Dendritic cell treated with granulocyte-macrophage colony-stimulating factor and Interleukin-4, amounts not matched to agents 40 ng/mL and 50 ng/mL, for 4 days (primary cell): ENCODE measurements at regions not wholly inside any gene's neighbourhood (a gene's known extent, or its start where the extent isn't known, plus 50 kb on each side); places are given as distances from the start of the nearest gene placed in this dataset.
"Not testable (repeated sequence)": the region's sequence is repeated elsewhere in the genome, so short reads cannot be mapped to it uniquely, and the experiment has no call there.

Experiments used
- H3K27ac Mint-ChIP-seq: one replicate; pipeline ENCODE4 v1.8.0; 2022; ENCODE audit warnings: mild to moderate bottlenecking, mixed read lengths
- H3K27me3 Mint-ChIP-seq: one replicate; pipeline ENCODE4 v1.8.0; 2022; ENCODE audit warnings: mild to moderate bottlenecking, mixed read lengths
- H3K36me3 Mint-ChIP-seq: one replicate; pipeline ENCODE4 v1.8.0; 2022; ENCODE audit warnings: low read depth, mixed read lengths
- H3K4me1 Mint-ChIP-seq: one replicate; pipeline ENCODE4 v1.8.0; 2022; ENCODE audit warnings: low read depth, mixed read lengths
- H3K4me3 Mint-ChIP-seq: one replicate; pipeline ENCODE4 v1.8.0; 2022; ENCODE audit warnings: mild to moderate bottlenecking, moderate library complexity, mixed read lengths
- H3K9me3 Mint-ChIP-seq: one replicate; pipeline ENCODE4 v1.8.0; 2022; ENCODE audit warnings: mixed read lengths
- intact Hi-C: fragments of 100-400 bp; cut with micrococcal nuclease; formaldehyde crosslinking; loops from one replicate; pipeline ENCODE4 v1.15.0; 2022

DNA sequence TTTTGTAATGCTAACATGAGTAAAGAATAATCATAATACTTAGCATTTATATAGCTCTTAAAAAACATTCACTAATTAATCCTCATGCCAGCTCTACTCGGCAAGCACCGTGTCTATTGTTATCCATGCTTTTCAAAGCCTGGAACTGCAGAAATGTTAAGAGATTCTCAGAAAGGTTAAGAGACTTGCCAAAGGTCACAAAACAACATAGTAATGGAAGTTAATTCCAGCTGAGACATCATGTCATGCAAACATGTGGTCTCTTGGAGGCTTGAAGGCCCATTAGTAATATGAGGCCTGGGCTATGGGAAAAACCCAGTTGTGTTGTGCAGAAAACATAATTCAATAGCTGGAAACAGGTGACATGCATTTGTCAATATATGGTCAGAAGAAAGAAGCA is 389.9 kb upstream of the GOT2 start:
- no peaks in the 10 kb centered on the region for H3K36me3 Mint-ChIP-seq
- H3K27me3 Mint-ChIP-seq = no peaks in the 10 kb centered on the region
- no peaks in the 10 kb centered on the region for H3K4me1 Mint-ChIP-seq
- no peak overlapping the region for H3K27ac Mint-ChIP-seq
- no peak overlapping the region for H3K4me3 Mint-ChIP-seq
- intact Hi-C loops = no loop called here
- H3K9me3 Mint-ChIP-seq = no peaks in the 10 kb centered on the region

DNA sequence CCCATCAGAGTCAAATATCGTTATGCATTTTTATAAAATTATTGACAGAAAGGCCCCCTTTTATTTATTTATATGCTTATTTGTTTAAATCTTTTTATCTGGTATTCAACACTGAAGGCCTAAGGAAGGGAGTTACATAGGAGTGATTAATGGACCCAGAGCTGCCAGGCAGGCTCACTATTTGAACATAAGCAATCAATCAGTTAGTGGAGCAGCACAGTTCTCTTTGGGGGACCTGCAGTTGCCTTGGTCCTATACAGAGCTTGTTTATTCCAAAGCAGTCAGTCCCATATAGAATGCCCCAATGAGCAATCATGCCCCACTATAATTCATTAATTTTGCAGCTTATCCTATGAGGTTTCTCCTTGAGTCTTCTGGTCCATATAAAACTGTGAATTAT is 389.4 kb upstream of the GOT2 start:
- no peaks in the 10 kb centered on the region for H3K9me3 Mint-ChIP-seq
- no peak overlapping the region for H3K27ac Mint-ChIP-seq
- no peaks in the 10 kb centered on the region for H3K4me1 Mint-ChIP-seq
- no peaks in the 10 kb centered on the region for H3K36me3 Mint-ChIP-seq
- no peak overlapping the region for H3K4me3 Mint-ChIP-seq
- intact Hi-C loops = no loop called here
- no peaks in the 10 kb centered on the region for H3K27me3 Mint-ChIP-seq

DNA sequence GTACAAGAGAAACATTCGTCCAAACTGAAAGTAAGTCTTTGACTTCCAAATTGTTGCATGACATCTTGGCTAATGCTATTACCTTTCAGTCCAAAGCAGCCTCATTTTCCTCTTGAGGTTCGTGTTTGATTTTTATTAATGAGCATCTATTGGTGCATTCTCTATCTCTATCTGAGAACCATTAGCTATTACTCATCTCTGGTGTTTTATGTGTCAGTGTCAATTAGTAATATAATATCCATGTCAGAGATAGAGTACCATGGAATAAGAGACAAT is 388.1 kb upstream of the GOT2 start:
- H3K4me1 Mint-ChIP-seq = no peaks in the 10 kb centered on the region
- H3K9me3 Mint-ChIP-seq = no peaks in the 10 kb centered on the region
- H3K27me3 Mint-ChIP-seq = no peaks in the 10 kb centered on the region
- no peak overlapping the region for H3K4me3 Mint-ChIP-seq
- no peaks in the 10 kb centered on the region for H3K36me3 Mint-ChIP-seq
- intact Hi-C loops = no loop called here
- H3K27ac Mint-ChIP-seq = no peak overlapping the region

DNA sequence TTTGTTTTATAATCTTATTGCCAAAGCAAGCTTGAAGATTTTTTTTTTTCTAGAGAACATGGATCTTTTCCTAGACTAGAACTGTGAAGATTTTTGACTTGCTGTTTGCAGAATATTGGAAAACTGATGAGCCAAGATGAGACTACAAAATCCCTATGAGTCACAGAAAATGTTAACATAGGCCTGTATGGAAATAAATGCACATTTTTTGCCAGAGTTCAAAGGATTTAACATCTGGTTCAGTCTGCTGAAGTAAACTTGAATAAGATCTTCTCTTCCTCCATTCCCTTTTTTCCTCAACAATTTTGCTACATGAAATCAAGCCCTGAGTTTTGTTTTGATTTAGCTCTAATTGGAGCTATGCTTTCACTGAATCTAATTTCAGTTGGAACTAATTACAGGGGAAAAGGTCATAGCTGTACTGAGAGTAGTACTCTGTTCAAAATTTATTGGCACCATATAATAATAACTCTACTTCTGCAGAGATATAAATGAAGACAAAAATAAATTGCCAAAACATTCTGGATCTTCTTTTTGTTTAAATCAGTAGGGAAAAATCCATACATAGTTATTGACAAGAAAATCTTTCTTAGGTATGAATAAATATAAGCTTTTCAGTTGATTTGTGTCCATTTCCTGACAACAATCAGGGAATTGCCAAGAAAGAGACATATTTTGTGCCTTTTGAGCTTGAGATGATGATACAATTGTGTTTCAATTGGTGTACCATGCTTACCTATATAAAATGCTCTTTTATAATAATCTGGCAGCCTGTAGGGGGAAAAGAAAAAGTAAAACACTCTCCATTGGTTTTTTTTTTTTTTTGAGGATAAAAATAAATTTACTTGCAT is 387.5 kb upstream of the GOT2 start:
- Mint-ChIP-seq H3K27me3 (no peaks in the 10 kb centered on the region), H3K27ac (no peak overlapping the region), H3K9me3 (no peaks in the 10 kb centered on the region), H3K4me1 (no peaks in the 10 kb centered on the region), H3K4me3 (no peak overlapping the region), H3K36me3 (no peaks in the 10 kb centered on the region)
- intact Hi-C loops = no loop called here

DNA sequence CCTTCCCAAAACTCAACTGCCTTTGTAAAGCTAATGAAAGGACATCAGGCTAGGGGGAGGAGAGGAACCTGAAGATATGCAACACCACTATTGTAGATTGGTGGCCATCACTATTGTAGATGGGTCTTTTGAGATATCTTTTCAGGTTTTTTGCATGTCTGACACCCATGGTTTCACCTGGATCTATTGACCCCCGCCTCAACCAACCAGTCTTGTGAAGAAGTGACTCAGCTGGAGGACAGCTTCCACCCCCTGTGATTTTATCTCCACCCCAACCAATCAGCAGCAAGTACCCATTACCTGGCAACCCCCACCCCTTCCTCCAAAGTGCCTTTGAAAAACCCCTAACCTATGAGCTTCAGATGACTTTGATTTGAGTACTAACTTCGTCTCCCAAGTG is 382.6 kb upstream of the GOT2 start:
- Mint-ChIP-seq H3K27me3 (no peaks in the 10 kb centered on the region), H3K36me3 (no peaks in the 10 kb centered on the region), H3K9me3 (no peaks in the 10 kb centered on the region), H3K4me3 (no peak overlapping the region), H3K4me1 (no peaks in the 10 kb centered on the region), H3K27ac (no peak overlapping the region)
- intact Hi-C loops = no loop called here

DNA sequence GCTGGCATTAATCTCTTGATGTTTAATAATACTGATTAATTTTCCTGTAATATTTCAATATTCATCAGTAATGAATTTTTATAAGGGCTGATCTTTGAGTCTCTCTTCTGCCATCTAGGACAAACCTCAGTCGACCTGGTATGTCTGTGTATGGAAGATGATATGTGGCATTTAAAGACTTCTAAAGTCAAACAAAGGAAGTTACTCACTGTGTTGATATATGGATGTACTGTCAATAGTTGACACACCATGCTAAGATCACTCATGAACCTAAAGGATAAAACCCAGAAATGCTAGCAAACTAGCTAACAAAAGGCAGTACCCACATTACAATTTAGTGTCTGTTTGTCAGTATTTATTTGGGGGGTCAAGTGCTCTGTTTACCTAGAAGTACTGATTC is 380.7 kb upstream of the GOT2 start:
- Mint-ChIP-seq H3K27me3 (no peaks in the 10 kb centered on the region), H3K9me3 (peaks cover 8% of the 10 kb centered on the region), H3K4me1 (no peaks in the 10 kb centered on the region), H3K27ac (no peak overlapping the region), H3K36me3 (no peaks in the 10 kb centered on the region), H3K4me3 (no peak overlapping the region)
- intact Hi-C loops = no loop called here

DNA sequence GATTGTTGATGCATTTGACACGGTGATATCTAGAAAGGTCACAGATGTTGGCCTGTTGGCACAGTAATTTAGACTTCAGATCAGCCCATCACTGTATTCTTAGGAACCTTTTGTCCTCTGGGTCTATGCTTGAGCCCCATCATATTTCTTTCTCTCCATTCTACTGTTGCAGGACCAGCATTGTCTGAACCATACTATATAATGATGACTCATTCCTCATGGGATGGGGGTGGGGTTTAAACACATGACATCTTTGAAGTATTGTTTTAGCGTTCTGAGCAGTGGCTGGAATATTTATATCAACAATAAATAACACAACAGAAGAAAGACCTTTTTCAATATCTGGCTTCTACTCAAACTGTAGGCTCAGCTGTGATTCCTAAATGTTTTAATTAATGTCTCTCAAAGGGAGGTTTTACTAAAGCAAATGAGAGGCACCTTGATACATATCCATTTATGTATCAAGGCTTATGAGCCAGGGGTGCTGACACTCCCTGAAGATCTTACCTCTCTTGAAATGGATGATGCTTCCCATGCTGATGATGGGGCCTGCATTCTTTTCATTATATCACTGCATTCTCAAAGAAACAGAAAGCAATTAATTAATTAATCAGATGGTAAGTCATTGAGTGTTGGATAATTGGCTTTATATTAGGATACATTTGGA is 379.0 kb upstream of the GOT2 start:
- no peaks in the 10 kb centered on the region for H3K27me3 Mint-ChIP-seq
- peaks cover 9% of the 10 kb centered on the region for H3K9me3 Mint-ChIP-seq
- no peak overlapping the region for H3K27ac Mint-ChIP-seq
- no peaks in the 10 kb centered on the region for H3K36me3 Mint-ChIP-seq
- intact Hi-C loops = no loop called here
- H3K4me1 Mint-ChIP-seq = no peaks in the 10 kb centered on the region
- no peak overlapping the region for H3K4me3 Mint-ChIP-seq

DNA sequence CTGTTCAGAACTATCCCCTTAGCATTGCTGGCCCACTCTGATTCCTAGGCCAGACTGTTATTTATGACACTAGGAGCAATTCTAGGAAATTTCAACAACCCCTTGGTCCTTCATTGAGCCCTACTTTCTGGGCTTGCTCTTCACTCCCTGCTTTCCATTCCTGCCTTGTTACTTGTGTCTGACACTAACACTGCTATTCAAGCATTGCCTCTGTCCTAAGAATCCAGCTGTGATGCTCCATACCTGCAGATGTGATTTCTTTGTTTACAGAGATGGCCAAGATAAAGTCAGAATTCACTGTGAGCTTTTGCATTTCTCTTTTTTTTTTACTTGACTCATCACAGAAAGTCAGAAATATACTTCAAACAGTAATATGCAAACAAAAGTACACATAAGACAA is 377.2 kb upstream of the GOT2 start:
- intact Hi-C loops = no loop called here
- H3K36me3 Mint-ChIP-seq = no peaks in the 10 kb centered on the region

DNA sequence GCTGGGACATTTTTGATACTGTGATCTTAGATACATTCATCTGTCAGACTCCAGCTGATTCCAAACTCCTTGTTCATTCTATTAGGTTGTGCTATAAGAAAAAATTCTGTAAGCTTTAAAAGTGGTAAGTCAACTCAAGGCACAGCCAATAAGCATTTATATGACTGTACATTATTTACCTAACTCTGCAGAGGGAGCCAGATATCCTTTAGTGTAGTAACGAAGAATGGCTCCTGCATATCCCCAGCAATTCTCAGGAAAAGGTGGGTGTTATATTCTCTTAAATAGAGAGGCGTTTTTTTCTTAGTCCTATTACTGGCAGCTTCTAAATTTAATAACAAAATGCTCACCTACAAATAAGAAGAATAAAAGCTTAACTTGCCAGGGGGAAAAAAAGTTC is 374.3 kb upstream of the GOT2 start:
- no peaks in the 10 kb centered on the region for H3K36me3 Mint-ChIP-seq
- no peaks in the 10 kb centered on the region for H3K4me1 Mint-ChIP-seq
- no peak overlapping the region for H3K4me3 Mint-ChIP-seq
- H3K27ac Mint-ChIP-seq = no peak overlapping the region
- intact Hi-C loops = no loop called here
- peaks cover 9% of the 10 kb centered on the region for H3K9me3 Mint-ChIP-seq
- no peaks in the 10 kb centered on the region for H3K27me3 Mint-ChIP-seq

More for the DNA sequence above, 377.2 kb upstream of the GOT2 start:
- Mint-ChIP-seq H3K4me3 (no peak overlapping the region), H3K27me3 (no peaks in the 10 kb centered on the region), H3K4me1 (no peaks in the 10 kb centered on the region), H3K9me3 (peaks cover 9% of the 10 kb centered on the region), H3K27ac (no peak overlapping the region)

DNA sequence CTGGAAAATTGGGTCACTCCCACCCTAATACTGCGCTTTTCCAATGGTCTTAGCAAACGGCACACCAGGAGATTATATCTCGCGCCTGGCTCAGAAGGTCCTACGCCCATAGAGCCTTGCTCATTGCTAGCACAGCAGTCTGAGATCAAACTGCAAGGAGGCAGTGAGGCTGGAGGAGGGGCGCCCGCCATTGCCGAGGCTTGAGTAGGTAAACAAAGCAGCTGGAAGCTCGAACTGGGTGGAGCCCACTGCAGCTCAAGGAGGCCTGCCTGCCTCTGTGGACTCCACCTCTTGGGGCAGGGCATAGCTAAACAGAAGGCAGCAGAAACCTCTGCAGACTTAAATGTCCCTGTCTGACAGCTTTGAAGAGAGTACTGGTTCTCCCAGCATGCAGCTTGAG is 362.6 kb upstream of the GOT2 start:
- H3K4me1 Mint-ChIP-seq, H3K27me3 Mint-ChIP-seq, H3K27ac Mint-ChIP-seq, H3K36me3 Mint-ChIP-seq, H3K4me3 Mint-ChIP-seq, intact Hi-C loops: not testable (repeated sequence)
- H3K9me3 Mint-ChIP-seq = peaks cover 22% of the 10 kb centered on the region

DNA sequence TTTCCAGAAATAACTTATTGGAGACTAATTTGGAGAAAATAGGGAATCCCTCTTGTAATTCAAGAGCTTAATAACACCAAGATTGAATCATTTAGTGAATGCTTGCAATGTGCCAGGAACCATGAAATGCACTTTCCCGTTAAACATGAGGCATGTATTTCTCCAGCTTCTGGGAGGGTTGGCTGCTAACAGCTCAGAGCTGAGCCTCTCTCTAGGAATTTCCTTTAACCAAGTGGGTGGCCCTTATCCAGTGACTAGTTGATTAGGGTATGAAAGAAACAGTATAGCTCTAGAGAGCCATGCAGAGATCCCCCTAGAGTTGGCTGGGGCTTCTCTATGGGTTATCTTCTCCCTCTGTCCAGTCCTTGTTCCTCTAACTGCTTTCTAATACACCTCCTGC is 356.4 kb upstream of the GOT2 start:
- Mint-ChIP-seq H3K9me3 (peaks cover 18% of the 10 kb centered on the region), H3K4me1 (no peaks in the 10 kb centered on the region), H3K27me3 (no peaks in the 10 kb centered on the region), H3K27ac (no peak overlapping the region), H3K4me3 (no peak overlapping the region), H3K36me3 (no peaks in the 10 kb centered on the region)
- intact Hi-C loops = no loop called here

DNA sequence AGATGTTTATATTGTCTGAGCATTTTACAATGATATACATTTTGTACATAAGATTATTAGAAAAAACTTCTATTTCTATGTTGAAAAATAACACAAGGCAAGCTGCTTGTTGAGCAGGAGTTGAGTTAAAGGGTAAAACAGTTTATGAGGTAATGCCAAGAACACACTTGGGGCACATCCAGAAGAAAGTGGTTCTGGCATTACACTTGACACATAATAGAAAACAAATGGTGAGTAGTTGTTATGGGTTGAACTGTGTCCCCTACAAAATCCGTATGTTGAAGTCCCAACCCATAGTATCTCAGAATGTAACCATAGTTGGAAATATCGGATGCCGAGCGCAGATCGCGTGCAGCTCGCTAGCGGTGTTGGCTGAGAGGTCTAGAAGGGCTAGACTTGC is 354.3 kb upstream of the GOT2 start:
- H3K36me3 Mint-ChIP-seq = no peaks in the 10 kb centered on the region
- intact Hi-C loops = no loop called here
- H3K9me3 Mint-ChIP-seq = peaks cover 18% of the 10 kb centered on the region
- H3K27me3 Mint-ChIP-seq = no peaks in the 10 kb centered on the region
- H3K4me3 Mint-ChIP-seq = no peak overlapping the region
- no peaks in the 10 kb centered on the region for H3K4me1 Mint-ChIP-seq
- no peak overlapping the region for H3K27ac Mint-ChIP-seq

DNA sequence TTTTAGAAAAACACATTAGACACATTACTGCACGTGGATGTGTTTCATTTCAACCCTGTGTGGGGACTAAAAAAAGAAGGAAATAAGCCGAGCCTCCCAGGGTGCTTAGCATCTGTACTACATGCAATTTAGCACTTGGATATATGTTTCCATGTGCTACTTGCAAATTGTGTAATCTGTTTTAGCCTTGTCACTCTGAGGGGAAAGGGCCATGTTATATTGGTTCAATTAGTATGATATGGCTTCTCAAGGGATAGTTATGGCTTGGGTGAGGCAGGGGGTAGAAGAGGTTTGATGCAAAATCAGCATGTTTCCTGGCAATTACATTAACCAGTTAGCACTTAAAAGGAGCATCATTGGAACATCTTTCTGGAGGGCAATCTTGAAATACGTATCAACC is 353.5 kb upstream of the GOT2 start:
- H3K27ac Mint-ChIP-seq = no peak overlapping the region
- intact Hi-C loops = no loop called here

DNA sequence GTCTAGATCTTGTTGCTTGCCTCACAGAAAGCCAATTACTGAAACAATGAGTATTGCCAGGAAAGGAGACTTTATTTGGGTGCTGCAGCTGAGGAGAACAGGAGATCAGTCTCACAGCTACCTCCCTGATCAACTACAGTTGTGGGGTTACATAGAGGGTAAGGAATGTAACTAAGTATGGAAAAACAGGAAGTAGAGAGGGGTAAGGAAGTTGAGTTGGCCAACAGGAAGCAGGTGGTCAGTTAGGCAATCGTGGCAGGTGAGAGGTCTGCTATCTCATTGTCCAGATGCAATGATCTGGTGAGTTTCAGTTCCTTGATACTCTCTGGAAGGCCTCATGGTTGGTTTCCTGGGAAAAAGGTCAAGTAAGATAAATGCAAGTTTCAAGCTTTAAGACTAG is 333.1 kb upstream of the GOT2 start:
- H3K27me3 Mint-ChIP-seq = no peaks in the 10 kb centered on the region
- intact Hi-C loops = loop anchor here (10.0 kb wide), 1 partner anchor 78 kb away; no protein-coding TSS in a partner anchor
- H3K4me1 Mint-ChIP-seq = peaks cover 19% of the 10 kb centered on the region
- H3K4me3 Mint-ChIP-seq = no peak overlapping the region
- peaks cover 24% of the 10 kb centered on the region for H3K36me3 Mint-ChIP-seq
- peaks cover 49% of the 10 kb centered on the region for H3K9me3 Mint-ChIP-seq
- H3K27ac Mint-ChIP-seq = peak overlapping the region; percentile 69

More for the DNA sequence above, 353.5 kb upstream of the GOT2 start:
- no peak overlapping the region for H3K4me3 Mint-ChIP-seq
- no peaks in the 10 kb centered on the region for H3K36me3 Mint-ChIP-seq
- H3K9me3 Mint-ChIP-seq = peaks cover 18% of the 10 kb centered on the region
- no peaks in the 10 kb centered on the region for H3K4me1 Mint-ChIP-seq
- no peaks in the 10 kb centered on the region for H3K27me3 Mint-ChIP-seq

DNA sequence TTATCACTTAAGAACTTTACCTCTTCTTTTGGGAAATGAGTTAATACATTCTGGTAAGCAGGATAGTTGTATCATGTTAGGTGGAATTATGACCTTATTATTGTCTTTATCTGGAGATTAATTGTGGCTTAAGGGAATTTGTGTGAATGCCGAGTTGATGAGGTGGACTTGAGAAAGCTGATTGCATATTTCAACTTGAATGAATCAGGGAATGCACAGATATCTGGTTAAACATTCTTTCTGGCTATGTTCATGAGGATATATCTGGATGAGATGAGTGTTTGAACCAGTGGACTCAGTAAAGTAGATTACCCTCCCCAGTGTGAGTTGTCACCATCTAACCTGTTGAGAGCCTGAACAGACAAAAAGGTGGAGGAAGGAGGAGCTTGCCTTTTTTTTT is 326.1 kb upstream of the GOT2 start:
- Mint-ChIP-seq H3K4me3 (no peak overlapping the region), H3K36me3 (no peaks in the 10 kb centered on the region), H3K9me3 (no peaks in the 10 kb centered on the region), H3K27ac (no peak overlapping the region), H3K27me3 (no peaks in the 10 kb centered on the region), H3K4me1 (peaks cover 19% of the 10 kb centered on the region)
- intact Hi-C loops = loop anchor here (10.0 kb wide), 1 partner anchor 85 kb away; no protein-coding TSS in a partner anchor
